ENCODE measurements at regions not wholly inside any gene's neighbourhood (a gene's known extent, or its start where the extent isn't known, plus 50 kb on each side); places are given as distances from the start of the nearest gene placed in this dataset.

DNA sequence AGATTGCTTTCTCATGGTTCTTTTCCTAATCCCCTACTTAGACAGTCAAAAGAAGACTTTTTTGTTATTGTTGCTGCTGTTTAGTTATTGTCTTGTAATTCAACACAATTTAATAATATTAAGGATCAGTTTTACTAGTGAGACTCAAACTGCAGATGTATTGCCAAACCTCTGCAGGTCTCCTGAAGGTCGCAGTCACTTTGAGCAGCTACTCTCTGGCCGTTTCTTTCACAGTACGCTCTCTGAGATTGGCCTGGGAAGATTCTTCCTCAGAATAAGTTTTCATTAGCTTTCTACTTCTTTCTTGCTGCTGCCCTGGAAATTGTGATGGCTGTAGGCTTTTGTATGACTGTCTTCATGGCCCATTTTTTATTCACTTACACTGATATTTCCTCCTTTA is 930.8 kb downstream of the QKI start:
- Histone ChIP-seq H3K4me3 (ENCODE audit: insufficient read depth, low read depth, low read length) (no peak overlapping the region), H4K8ac (ENCODE audit: low read depth in 2 of 2, low read length in 2 of 2) (no peak overlapping the region), H4K20me1 (ENCODE audit: insufficient read depth, low read length) (no peaks in the 10 kb centered on the region), H3K79me1 (ENCODE audit: low read depth in 1 of 2, low read length in 2 of 2) (no peaks in the 10 kb centered on the region), H2AK5ac (ENCODE audit: low read depth, low read length) (no peak overlapping the region), H3K9ac (ENCODE audit: low read depth, low read length) (no peak overlapping the region), H3K36me3 (ENCODE audit: control insufficient read depth, insufficient read depth, low read length) (no peaks in the 10 kb centered on the region), H3K4me2 (ENCODE audit: low read depth, low read length) (no peak overlapping the region), H3K23ac (ENCODE audit: low read depth, low read length) (no peak overlapping the region), H3K4me1 (ENCODE audit: control insufficient read depth, insufficient read depth, low read length) (no peaks in the 10 kb centered on the region), H2BK20ac (ENCODE audit: low read depth, low read length) (no peak overlapping the region), H2AFZ (replicated peaks; ENCODE audit: low read length, poor library complexity) (no peak overlapping the region), H4K91ac (ENCODE audit: insufficient read depth, low read depth, low read length) (no peak overlapping the region), H3K4ac (ENCODE audit: low read depth, low read length) (no peak overlapping the region), H3K27ac (ENCODE audit: insufficient read depth, low read length) (no peak overlapping the region), H3K14ac (replicated peaks; ENCODE audit: low read depth, low read length) (no peak overlapping the region), H3K9me1 (ENCODE audit: insufficient read depth, low read length) (no peaks in the 10 kb centered on the region), H3K9me3 (ENCODE audit: control insufficient read depth, insufficient read depth, low read length) (peaks cover 16% of the 10 kb centered on the region; the same call in 1 of the 2 replicates), H2BK5ac (ENCODE audit: low read depth, low read length, poor library complexity, severe bottlenecking) (no peak overlapping the region), H4K5ac (ENCODE audit: low read depth, low read length) (no peak overlapping the region), H2AK9ac (replicated peaks; ENCODE audit: low read depth, low read length, poor library complexity) (no peak overlapping the region), H2BK120ac (ENCODE audit: low read depth, low read length) (no peak overlapping the region), H3K56ac (ENCODE audit: extremely low read depth, insufficient read depth, low read length) (no peak overlapping the region), H2BK15ac (ENCODE audit: low read depth, low read length) (no peak overlapping the region), H3K18ac (ENCODE audit: low read depth, low read length) (no peak overlapping the region), H3K27me3 (ENCODE audit: control insufficient read depth, insufficient read depth, low read length) (no peaks in the 10 kb centered on the region)
- POLR2A ChIA-PET (ENCODE audit: unreplicated experiment) = no interaction called here
- dilution Hi-C loops (cut with HindIII; ENCODE audit: low sequenced_read_pairs, unreplicated experiment) = no loop called here
- DNase-seq (no peak), ATAC-seq (ENCODE audit: low read depth) (no peak)
- no TSS peak for BruUV-seq (replicated peaks)
- intact Hi-C loops (cut with micrococcal nuclease) = no loop called here
- TF ChIP-seq POLR2A (IDR thresholded peaks at IDR 0.05; ENCODE audit: low read depth, low read length) (no peak), RFX5 (IDR thresholded peaks at IDR 0.05; ENCODE audit: low read depth, low read length) (no peak), MXI1 (IDR thresholded peaks at IDR 0.05; ENCODE audit: borderline replicate concordance, low read depth, low read length) (no peak), NFE2L2 (IDR thresholded peaks at IDR 0.05; ENCODE audit: low read depth, low read length) (no peak)
- TF ChIP-seq, protein P1, sequence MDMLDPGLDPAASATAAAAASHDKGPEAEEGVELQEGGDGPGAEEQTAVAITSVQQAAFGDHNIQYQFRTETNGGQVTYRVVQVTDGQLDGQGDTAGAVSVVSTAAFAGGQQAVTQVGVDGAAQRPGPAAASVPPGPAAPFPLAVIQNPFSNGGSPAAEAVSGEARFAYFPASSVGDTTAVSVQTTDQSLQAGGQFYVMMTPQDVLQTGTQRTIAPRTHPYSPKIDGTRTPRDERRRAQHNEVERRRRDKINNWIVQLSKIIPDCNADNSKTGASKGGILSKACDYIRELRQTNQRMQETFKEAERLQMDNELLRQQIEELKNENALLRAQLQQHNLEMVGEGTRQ (IDR thresholded peaks at IDR 0.05; ENCODE audit: low read depth, low read length) = no peak
- TF ChIP-seq, protein P2, sequence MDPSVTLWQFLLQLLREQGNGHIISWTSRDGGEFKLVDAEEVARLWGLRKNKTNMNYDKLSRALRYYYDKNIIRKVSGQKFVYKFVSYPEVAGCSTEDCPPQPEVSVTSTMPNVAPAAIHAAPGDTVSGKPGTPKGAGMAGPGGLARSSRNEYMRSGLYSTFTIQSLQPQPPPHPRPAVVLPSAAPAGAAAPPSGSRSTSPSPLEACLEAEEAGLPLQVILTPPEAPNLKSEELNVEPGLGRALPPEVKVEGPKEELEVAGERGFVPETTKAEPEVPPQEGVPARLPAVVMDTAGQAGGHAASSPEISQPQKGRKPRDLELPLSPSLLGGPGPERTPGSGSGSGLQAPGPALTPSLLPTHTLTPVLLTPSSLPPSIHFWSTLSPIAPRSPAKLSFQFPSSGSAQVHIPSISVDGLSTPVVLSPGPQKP (IDR thresholded peaks at IDR 0.05; ENCODE audit: borderline replicate concordance, low read depth, low read length) = no peak
- CTCF ChIA-PET = no interaction called here
- in situ Hi-C loops (cut with MboI; ENCODE audit: low sequenced_read_pairs) = no loop called here
- no CpG with 5 or more reads among the region's 3 CpGs for WGBS, 2 experiments (ENCODE audit: extremely low coverage in 2 of 2, insufficient read length in 1 of 2)

Data from IMR-90 (cell line).